Endothelial cell of umbilical vein (primary cell): ENCODE measurements at regions not wholly inside any gene's neighbourhood (a gene's known extent, or its start where the extent isn't known, plus 50 kb on each side); places are given as distances from the start of the nearest gene placed in this dataset.

ENCODE experiments used
- EZH2 ChIP-seq: IDR thresholded peaks from 2 replicates; pipeline ENCODE4 v1.6.1; 2012; ENCODE audit warnings: borderline replicate concordance, low read depth, mild to moderate bottlenecking, moderate library complexity, low read length, inconsistent platforms; ENCODE audit not compliant: severe bottlenecking
- POLR2AphosphoS5 ChIP-seq: IDR thresholded peaks from 2 replicates; pipeline ENCODE4 v1.6.1; 2012; ENCODE audit warnings: low read depth, mild to moderate bottlenecking, control low read depth, low read length, moderate library complexity; ENCODE audit not compliant: insufficient read depth
- TF ChIP-seq, protein P1 (sequence below), 2 donors: IDR thresholded peaks; 1 replicate in 1 of 2; 2 replicates in 1 of 2; pipeline ENCODE4 v1.5.1; 2011; ENCODE audit warnings: low read length in 2 of 2, mild to moderate bottlenecking in 2 of 2, moderate library complexity in 2 of 2, control low read depth in 1 of 2, inconsistent platforms in 1 of 2, low read depth in 1 of 2; ENCODE audit not compliant: insufficient read depth in 1 of 2; ENCODE audit errors: extremely low read depth in 1 of 2

DNA sequence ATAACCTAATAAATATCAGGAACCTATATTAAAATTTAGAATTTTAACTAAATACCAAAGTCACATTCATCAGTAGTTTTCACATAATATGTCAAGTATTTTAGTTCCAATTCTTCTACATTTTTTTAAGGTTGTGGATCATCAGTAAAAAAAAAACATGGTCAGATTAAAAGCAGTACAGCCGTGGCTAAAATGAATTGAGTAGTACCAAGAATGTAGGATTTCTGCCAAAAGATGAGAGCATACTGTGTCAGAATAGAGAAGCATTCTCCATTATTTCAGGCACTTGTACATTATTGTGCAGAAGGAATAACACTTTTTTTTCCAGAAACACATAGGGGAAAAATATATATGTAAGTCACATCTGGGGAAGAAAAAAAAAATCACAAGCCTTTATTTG, 1176.1 kb downstream of the CDH11 start:
- TF ChIP-seq, protein P1, sequence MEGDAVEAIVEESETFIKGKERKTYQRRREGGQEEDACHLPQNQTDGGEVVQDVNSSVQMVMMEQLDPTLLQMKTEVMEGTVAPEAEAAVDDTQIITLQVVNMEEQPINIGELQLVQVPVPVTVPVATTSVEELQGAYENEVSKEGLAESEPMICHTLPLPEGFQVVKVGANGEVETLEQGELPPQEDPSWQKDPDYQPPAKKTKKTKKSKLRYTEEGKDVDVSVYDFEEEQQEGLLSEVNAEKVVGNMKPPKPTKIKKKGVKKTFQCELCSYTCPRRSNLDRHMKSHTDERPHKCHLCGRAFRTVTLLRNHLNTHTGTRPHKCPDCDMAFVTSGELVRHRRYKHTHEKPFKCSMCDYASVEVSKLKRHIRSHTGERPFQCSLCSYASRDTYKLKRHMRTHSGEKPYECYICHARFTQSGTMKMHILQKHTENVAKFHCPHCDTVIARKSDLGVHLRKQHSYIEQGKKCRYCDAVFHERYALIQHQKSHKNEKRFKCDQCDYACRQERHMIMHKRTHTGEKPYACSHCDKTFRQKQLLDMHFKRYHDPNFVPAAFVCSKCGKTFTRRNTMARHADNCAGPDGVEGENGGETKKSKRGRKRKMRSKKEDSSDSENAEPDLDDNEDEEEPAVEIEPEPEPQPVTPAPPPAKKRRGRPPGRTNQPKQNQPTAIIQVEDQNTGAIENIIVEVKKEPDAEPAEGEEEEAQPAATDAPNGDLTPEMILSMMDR (IDR thresholded peaks at IDR 0.05; ENCODE audit: extremely low read depth in 1 of 2, insufficient read depth in 1 of 2, low read depth in 1 of 2, low read length in 2 of 2), result no peak
- TF ChIP-seq EZH2, result no peak
- TF ChIP-seq POLR2AphosphoS5, result no peak
